ENCODE measurements at regions not wholly inside any gene's neighbourhood (a gene's known extent, or its start where the extent isn't known, plus 50 kb on each side); places are given as distances from the start of the nearest gene placed in this dataset.

DNA sequence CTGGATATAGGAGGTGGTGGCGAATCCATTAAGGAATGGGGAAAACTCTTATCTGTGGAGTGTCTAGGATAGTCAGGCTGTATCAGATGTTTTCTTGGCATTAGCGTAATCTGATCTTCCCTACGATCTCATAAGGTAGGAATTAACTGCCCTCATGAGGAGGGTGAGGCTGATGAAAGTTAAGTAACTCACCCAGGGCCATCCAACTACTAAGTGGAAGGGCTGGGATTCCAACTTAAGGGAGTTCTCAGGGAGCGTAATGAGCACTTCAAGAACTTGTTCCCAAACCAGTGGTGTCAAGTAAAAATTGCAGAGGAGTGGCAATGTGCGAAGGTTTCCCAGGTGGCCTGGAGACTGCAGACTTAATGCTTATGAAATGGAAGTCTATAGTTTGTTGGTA lies 55.9 kb upstream of the OSBPL11 start:
- TF ChIP-seq, protein P1, sequence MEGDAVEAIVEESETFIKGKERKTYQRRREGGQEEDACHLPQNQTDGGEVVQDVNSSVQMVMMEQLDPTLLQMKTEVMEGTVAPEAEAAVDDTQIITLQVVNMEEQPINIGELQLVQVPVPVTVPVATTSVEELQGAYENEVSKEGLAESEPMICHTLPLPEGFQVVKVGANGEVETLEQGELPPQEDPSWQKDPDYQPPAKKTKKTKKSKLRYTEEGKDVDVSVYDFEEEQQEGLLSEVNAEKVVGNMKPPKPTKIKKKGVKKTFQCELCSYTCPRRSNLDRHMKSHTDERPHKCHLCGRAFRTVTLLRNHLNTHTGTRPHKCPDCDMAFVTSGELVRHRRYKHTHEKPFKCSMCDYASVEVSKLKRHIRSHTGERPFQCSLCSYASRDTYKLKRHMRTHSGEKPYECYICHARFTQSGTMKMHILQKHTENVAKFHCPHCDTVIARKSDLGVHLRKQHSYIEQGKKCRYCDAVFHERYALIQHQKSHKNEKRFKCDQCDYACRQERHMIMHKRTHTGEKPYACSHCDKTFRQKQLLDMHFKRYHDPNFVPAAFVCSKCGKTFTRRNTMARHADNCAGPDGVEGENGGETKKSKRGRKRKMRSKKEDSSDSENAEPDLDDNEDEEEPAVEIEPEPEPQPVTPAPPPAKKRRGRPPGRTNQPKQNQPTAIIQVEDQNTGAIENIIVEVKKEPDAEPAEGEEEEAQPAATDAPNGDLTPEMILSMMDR (conservative IDR thresholded peaks at IDR 0.05; ENCODE audit: low read depth, low read length), result no peak
- no peak for TF ChIP-seq EZH2 (IDR thresholded peaks at IDR 0.05; ENCODE audit: low read length, unreplicated experiment)
